ENCODE measurements at regions not wholly inside any gene's neighbourhood (a gene's known extent, or its start where the extent isn't known, plus 50 kb on each side); places are given as distances from the start of the nearest gene placed in this dataset.

DNA sequence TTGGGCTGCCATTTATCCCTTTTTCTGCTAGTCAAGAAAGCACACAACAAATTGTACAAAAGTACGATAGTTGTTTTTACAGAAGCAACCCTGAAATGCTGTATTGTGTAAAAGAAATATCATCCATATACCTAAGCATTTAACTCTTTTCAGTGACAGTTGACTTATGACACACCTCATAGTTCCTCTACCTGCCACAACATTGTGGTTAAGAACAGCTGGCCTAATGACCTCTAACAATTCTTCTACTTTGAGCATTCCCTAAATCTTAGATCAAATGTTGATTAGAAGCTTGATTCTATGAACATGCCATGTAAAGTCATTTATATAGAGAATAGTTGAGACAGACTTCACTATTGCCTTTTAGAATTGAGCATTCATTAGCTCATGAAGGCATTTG lies 165.9 kb upstream of the SETBP1 start:
- TF ChIP-seq, protein P1, sequence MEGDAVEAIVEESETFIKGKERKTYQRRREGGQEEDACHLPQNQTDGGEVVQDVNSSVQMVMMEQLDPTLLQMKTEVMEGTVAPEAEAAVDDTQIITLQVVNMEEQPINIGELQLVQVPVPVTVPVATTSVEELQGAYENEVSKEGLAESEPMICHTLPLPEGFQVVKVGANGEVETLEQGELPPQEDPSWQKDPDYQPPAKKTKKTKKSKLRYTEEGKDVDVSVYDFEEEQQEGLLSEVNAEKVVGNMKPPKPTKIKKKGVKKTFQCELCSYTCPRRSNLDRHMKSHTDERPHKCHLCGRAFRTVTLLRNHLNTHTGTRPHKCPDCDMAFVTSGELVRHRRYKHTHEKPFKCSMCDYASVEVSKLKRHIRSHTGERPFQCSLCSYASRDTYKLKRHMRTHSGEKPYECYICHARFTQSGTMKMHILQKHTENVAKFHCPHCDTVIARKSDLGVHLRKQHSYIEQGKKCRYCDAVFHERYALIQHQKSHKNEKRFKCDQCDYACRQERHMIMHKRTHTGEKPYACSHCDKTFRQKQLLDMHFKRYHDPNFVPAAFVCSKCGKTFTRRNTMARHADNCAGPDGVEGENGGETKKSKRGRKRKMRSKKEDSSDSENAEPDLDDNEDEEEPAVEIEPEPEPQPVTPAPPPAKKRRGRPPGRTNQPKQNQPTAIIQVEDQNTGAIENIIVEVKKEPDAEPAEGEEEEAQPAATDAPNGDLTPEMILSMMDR (IDR thresholded peaks at IDR 0.05), result no peak
- H3K36me3 ChIP-seq, result no peaks in the 10 kb centered on the region
- H3K4me3 ChIP-seq, result no peak overlapping the region
- no peaks in the 10 kb centered on the region for H3K9me3 ChIP-seq
- H3K4me1 ChIP-seq, result no peaks in the 10 kb centered on the region
- no peaks in the 10 kb centered on the region for H3K27me3 ChIP-seq
- no peak overlapping the region for H3K27ac ChIP-seq
- no peak for DNase-seq (ENCODE audit: low spot score)

DNA sequence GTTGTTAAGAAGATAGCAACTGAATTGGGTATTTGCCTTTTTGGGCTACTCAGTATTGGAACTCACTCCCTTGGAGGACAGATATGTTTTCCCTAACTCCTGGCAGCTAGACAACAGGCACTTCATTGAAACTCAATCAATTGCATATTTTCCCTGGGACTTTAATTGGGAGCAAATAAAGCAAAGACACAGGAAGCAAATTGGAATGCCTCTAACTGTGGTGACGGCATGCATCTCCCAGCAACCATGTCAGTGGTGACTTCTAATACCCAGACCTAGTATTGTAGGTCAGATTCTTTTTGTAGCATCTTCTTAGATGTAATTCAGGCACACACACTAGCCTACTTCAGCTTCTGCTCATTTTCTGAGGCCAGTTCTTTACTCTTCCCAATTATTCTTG lies 164.2 kb upstream of the SETBP1 start:
- no peaks in the 10 kb centered on the region for H3K4me1 ChIP-seq
- DNase-seq (ENCODE audit: low spot score), result no peak

DNA sequence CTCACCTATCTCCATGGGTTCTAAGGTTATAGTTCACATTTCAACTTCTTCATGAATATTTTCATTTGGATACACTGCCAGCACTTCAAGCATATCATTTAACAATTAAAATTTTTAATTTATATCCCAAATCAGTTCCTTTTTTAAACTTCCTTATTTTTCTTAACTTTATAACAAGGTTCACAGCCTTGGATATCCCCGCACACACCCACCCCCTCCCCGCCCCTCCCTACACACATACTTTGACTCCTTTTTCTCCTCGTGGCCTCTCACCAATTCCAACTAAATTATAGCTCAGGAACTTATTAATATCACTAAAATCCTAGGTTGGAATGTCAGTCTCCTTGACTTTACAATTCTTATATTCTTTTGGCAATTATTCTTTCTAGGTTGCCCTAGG lies 163.6 kb upstream of the SETBP1 start:
- TF ChIP-seq, protein P1 (IDR thresholded peaks at IDR 0.05), result no peak
- H3K9me3 ChIP-seq, result no peaks in the 10 kb centered on the region
- no peaks in the 10 kb centered on the region for H3K4me1 ChIP-seq
- H3K27ac ChIP-seq, result no peak overlapping the region
- H3K4me3 ChIP-seq, result no peak overlapping the region
- DNase-seq (ENCODE audit: low spot score), result no peak
- H3K27me3 ChIP-seq, result no peaks in the 10 kb centered on the region
- no peaks in the 10 kb centered on the region for H3K36me3 ChIP-seq

More for the DNA sequence above, 164.2 kb upstream of the SETBP1 start:
- Histone ChIP-seq H3K27ac (no peak overlapping the region), H3K9me3 (no peaks in the 10 kb centered on the region), H3K36me3 (no peaks in the 10 kb centered on the region), H3K27me3 (no peaks in the 10 kb centered on the region), H3K4me3 (no peak overlapping the region)
- TF ChIP-seq, protein P1 (IDR thresholded peaks at IDR 0.05), result no peak

DNA sequence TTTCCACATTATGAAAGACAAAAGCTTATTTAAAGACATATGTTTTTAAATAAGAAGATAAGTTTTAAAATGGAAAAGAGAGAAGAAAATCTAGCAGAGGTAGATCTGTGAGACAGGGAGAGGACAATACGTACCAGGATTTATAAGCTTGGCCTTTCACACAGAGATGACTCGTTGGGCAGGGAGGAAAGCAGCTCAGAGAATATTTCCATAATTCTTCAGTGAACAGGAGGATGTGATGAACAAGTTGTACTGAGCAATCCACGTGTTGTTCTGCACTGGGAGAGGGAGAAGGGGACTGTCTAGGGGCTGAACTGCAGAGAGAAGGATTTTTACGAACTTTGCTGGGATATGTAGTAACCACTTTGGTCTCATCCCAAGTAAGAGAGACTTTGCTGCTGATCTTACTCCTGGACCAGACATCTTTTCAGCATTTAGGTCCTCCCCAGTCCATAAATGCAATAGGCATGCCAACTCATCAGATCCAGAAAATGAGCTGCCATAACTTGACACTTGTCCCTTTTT lies 162.5 kb upstream of the SETBP1 start:
- H3K9me3 ChIP-seq, result no peaks in the 10 kb centered on the region
- no peaks in the 10 kb centered on the region for H3K36me3 ChIP-seq
- H3K27me3 ChIP-seq, result no peaks in the 10 kb centered on the region

DNA sequence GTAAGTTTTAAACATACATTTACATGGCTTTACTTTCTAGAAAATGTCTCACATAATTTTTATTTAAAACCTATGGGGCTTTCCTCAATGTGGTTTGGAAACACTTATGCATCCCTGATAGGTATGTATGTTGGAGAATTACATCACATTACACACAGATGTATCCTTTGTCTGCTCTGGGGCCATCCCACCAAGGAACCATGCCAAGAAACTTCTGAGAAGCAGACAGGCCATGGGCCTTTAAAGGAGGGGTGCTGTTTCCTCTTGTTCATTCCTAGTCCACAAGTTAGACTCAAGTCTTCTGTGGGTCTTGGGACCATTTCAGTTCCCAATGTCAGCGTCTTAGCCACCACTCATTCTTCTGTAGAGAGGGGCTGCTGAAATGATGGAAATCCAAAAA lies 162.0 kb upstream of the SETBP1 start:
- no peak overlapping the region for H3K4me3 ChIP-seq

More for the DNA sequence above, 162.5 kb upstream of the SETBP1 start:
- H3K4me3 ChIP-seq, result no peak overlapping the region
- H3K4me1 ChIP-seq, result no peaks in the 10 kb centered on the region
- TF ChIP-seq, protein P1 (IDR thresholded peaks at IDR 0.05), result no peak
- DNase-seq (ENCODE audit: low spot score), result no peak
- no peak overlapping the region for H3K27ac ChIP-seq

More for the DNA sequence above, 162.0 kb upstream of the SETBP1 start:
- no peaks in the 10 kb centered on the region for H3K9me3 ChIP-seq
- H3K36me3 ChIP-seq, result no peaks in the 10 kb centered on the region
- DNase-seq (ENCODE audit: low spot score), result no peak
- no peaks in the 10 kb centered on the region for H3K4me1 ChIP-seq
- no peaks in the 10 kb centered on the region for H3K27me3 ChIP-seq
- H3K27ac ChIP-seq, result no peak overlapping the region
- TF ChIP-seq, protein P1 (IDR thresholded peaks at IDR 0.05), result no peak

Data from right atrium auricular region (tissue), 2 donors.